Neural progenitor cell (in vitro differentiated cells): ENCODE measurements at regions not wholly inside any gene's neighbourhood (a gene's known extent, or its start where the extent isn't known, plus 50 kb on each side); places are given as distances from the start of the nearest gene placed in this dataset.
"Not testable (repeated sequence)": the region's sequence is repeated elsewhere in the genome, so short reads cannot be mapped to it uniquely, and the experiment has no call there.

ENCODE experiments used
- CTCF ChIP-seq: fragments of 200-600 bp; sonication (generic); IDR thresholded peaks from 2 replicates; pipeline ENCODE4 v1.5.1; 2017; ENCODE audit warnings: antibody characterized with exemption, mild to moderate bottlenecking
- EZH2 ChIP-seq: fragments of 200-600 bp; sonication (generic); IDR thresholded peaks from 2 replicates; pipeline ENCODE4 v1.6.1; 2017; ENCODE audit warnings: antibody characterized with exemption, mild to moderate bottlenecking, moderate library complexity
- EZH2phosphoT487 ChIP-seq: fragments of 200-600 bp; sonication (generic); IDR thresholded peaks from 2 replicates; pipeline ENCODE4 v1.6.1; 2017; ENCODE audit warnings: antibody characterized with exemption

- TF ChIP-seq CTCF, EZH2, EZH2phosphoT487: not testable (repeated sequence)
These were observed 62.5 kb upstream of the CUL3 start for GRCh38 chr2:224647684-224648083.
